Muscle of back (tissue), 3 donors: ENCODE measurements at regions not wholly inside any gene's neighbourhood (a gene's known extent, or its start where the extent isn't known, plus 50 kb on each side); places are given as distances from the start of the nearest gene placed in this dataset.
"Not testable (repeated sequence)": the region's sequence is repeated elsewhere in the genome, so short reads cannot be mapped to it uniquely, and the experiment has no call there.

Experiments
- DNase-seq, 3 donors: peaks; one replicate each; pipeline versions ENCODE4 v3.0.0 to v3.0.0-alpha.2; 2013

GRCh38 chr6:135655055-135655454 lies 157.5 kb upstream of the AHI1 start:
- no peak for DNase-seq

- DNase-seq = no peak
Observed at GRCh38 chr6:135657207-135657606, 159.7 kb upstream of the AHI1 start.

GRCh38 chr6:135658481-135658880 lies 160.9 kb upstream of the AHI1 start:
- peak in 2 of 3 donors; percentile 5 to 63 for DNase-seq

- no peak for DNase-seq
Observed at GRCh38 chr6:135658916-135659315, 161.4 kb upstream of the AHI1 start.

- DNase-seq = no peak
Observed at GRCh38 chr6:135664527-135664926, 167.0 kb upstream of the AHI1 start.

- no peak for DNase-seq
Observed at GRCh38 chr6:135665935-135666334, 168.4 kb upstream of the AHI1 start.

GRCh38 chr6:135667691-135668455 lies 170.3 kb upstream of the AHI1 start:
- peak; percentile 33 to 90 (median 77) for DNase-seq

- no peak for DNase-seq
Observed at GRCh38 chr6:135672256-135672655, 174.7 kb upstream of the AHI1 start.

GRCh38 chr6:135673501-135674309 lies 176.2 kb upstream of the AHI1 start:
- DNase-seq = peak in 2 of 3 donors; percentile 26 to 62

GRCh38 chr6:135675026-135675425 lies 176.5 kb upstream of the PDE7B start:
- no peak for DNase-seq

GRCh38 chr6:135675862-135676261 lies 175.6 kb upstream of the PDE7B start:
- DNase-seq = peak in 1 of 3 donors; percentile 26

GRCh38 chr6:135680964-135681913 lies 170.3 kb upstream of the PDE7B start:
- no peak for DNase-seq

GRCh38 chr6:135686784-135687301 lies 164.7 kb upstream of the PDE7B start:
- peak; percentile 80 to 92 (median 85) for DNase-seq

GRCh38 chr6:135688476-135688875 lies 163.0 kb upstream of the PDE7B start:
- DNase-seq = not testable (repeated sequence)

- no peak for DNase-seq
Observed at GRCh38 chr6:135692426-135692825, 159.1 kb upstream of the PDE7B start.

- no peak for DNase-seq
Observed at GRCh38 chr6:135693811-135694370, 157.6 kb upstream of the PDE7B start.

- no peak for DNase-seq
Observed at GRCh38 chr6:135699705-135700104, 151.8 kb upstream of the PDE7B start.

GRCh38 chr6:135701426-135701825 lies 150.1 kb upstream of the PDE7B start:
- no peak for DNase-seq

- no peak for DNase-seq
Observed at GRCh38 chr6:135703007-135703406, 148.5 kb upstream of the PDE7B start.

- no peak for DNase-seq
Observed at GRCh38 chr6:135703621-135704020, 147.9 kb upstream of the PDE7B start.

GRCh38 chr6:135707426-135707825 lies 144.1 kb upstream of the PDE7B start:
- DNase-seq = peak; percentile 73 to 91 (median 83)
